ENCODE measurements at regions not wholly inside any gene's neighbourhood (a gene's known extent, or its start where the extent isn't known, plus 50 kb on each side); places are given as distances from the start of the nearest gene placed in this dataset.

DNA sequence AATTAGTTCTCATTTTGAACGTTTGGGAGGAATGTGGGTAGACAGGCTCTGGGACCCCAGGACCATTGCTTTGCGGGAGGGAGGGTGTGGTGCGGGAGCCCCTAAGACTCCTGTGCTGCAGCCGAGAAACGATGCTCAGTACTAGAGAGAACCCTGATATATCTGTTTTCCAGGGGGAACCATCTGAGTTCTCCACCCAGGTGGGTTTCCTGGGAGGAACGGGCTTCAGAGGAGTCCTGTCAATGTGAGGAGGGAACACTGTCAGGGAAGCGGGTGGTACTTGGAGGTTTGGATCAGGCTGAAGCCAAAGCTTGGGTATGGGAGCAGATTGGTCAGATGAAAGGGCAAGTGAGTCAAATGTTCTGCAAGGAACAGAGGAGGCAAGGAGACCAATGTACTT is 358.0 kb downstream of the FGF9 start:
- H3K27me3 ChIP-seq (replicated peaks in 2 of 5; ENCODE audit: control insufficient read depth in 4 of 5, insufficient read depth in 5 of 5, low read length in 4 of 5), result peaks cover 0 to 7% (median 0%) of the 10 kb centered on the region in 5 experiments
- ChIA-PET POLR2A (no interaction called here), CTCF (no interaction called here)
- no peaks in the 10 kb centered on the region for H3K4me1 ChIP-seq (ENCODE audit: control extremely low read depth in 1 of 4, control insufficient read depth in 4 of 4, insufficient read depth in 4 of 4, low read length in 3 of 4)
- H3K27ac ChIP-seq (ENCODE audit: insufficient read depth in 1 of 2, low read depth in 1 of 2, low read length in 2 of 2, poor library complexity in 1 of 2, severe bottlenecking in 2 of 2), result no peak overlapping the region
- H3K36me3 ChIP-seq (ENCODE audit: control insufficient read depth in 4 of 4, insufficient read depth in 4 of 4, low read length in 3 of 4), result no peaks in the 10 kb centered on the region
- H3K4me3 ChIP-seq (ENCODE audit: control insufficient read depth in 1 of 7, extremely low read depth in 1 of 7, insufficient read depth in 4 of 7, low read depth in 2 of 7, low read length in 6 of 7), result no peak overlapping the region
- DNase-seq, result no peak
- WGBS (ENCODE audit: insufficient coverage), result 97% methylated on average over 7 of the region's 7 CpGs
- H3K9me3 ChIP-seq (ENCODE audit: control extremely low read depth in 1 of 5, control insufficient read depth in 4 of 5, insufficient read depth in 2 of 5, low read depth in 1 of 5, low read length in 4 of 5), result no peaks in the 10 kb centered on the region

DNA sequence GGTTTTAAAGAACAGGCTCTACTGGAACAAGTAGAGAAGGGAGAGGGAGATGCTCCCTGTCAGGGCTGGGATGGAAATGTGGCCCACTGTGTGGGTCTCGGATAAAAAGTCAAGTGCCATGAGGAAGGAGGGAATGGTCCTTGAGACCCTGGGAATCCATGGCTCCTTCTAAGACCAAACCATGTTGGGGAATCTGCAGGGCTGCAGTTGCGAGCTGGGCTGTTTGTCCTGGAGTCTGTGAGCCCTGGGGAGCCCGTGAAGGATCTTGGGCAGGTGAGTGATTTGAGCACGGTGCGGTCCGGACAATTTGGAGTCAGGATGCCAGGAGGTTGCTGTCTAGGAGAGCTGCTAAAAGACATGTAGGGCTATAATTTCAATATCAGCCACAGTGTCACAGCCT is 359.4 kb downstream of the FGF9 start:
- H3K36me3 ChIP-seq (ENCODE audit: control insufficient read depth in 4 of 4, insufficient read depth in 4 of 4, low read length in 3 of 4), result no peaks in the 10 kb centered on the region
- POLR2A ChIA-PET, result no interaction called here
- peaks cover 0 to 7% (median 0%) of the 10 kb centered on the region in 5 experiments for H3K27me3 ChIP-seq (replicated peaks in 2 of 5; ENCODE audit: control insufficient read depth in 4 of 5, insufficient read depth in 5 of 5, low read length in 4 of 5)
- H3K27ac ChIP-seq (ENCODE audit: insufficient read depth in 1 of 2, low read depth in 1 of 2, low read length in 2 of 2, poor library complexity in 1 of 2, severe bottlenecking in 2 of 2), result no peak overlapping the region
- CTCF ChIA-PET, result no interaction called here
- DNase-seq, result no peak
- H3K9me3 ChIP-seq (ENCODE audit: control extremely low read depth in 1 of 5, control insufficient read depth in 4 of 5, insufficient read depth in 2 of 5, low read depth in 1 of 5, low read length in 4 of 5), result no peaks in the 10 kb centered on the region
- WGBS (ENCODE audit: insufficient coverage), result 93% methylated on average over 6 of the region's 6 CpGs
- no peak overlapping the region for H3K4me3 ChIP-seq (ENCODE audit: control insufficient read depth in 1 of 7, extremely low read depth in 1 of 7, insufficient read depth in 4 of 7, low read depth in 2 of 7, low read length in 6 of 7)
- H3K4me1 ChIP-seq (ENCODE audit: control extremely low read depth in 1 of 4, control insufficient read depth in 4 of 4, insufficient read depth in 4 of 4, low read length in 3 of 4), result no peaks in the 10 kb centered on the region

GRCh38 chr13:22031702-22032286 is 360.9 kb downstream of the FGF9 start:
- Histone ChIP-seq H3K4me3 (ENCODE audit: control insufficient read depth in 1 of 7, extremely low read depth in 1 of 7, insufficient read depth in 4 of 7, low read depth in 2 of 7, low read length in 6 of 7) (no peak overlapping the region), H3K9me3 (ENCODE audit: control extremely low read depth in 1 of 5, control insufficient read depth in 4 of 5, insufficient read depth in 2 of 5, low read depth in 1 of 5, low read length in 4 of 5) (no peaks in the 10 kb centered on the region), H3K27ac (ENCODE audit: insufficient read depth in 1 of 2, low read depth in 1 of 2, low read length in 2 of 2, poor library complexity in 1 of 2, severe bottlenecking in 2 of 2) (no peak overlapping the region), H3K36me3 (ENCODE audit: control insufficient read depth in 4 of 4, insufficient read depth in 4 of 4, low read length in 3 of 4) (no peaks in the 10 kb centered on the region), H3K27me3 (replicated peaks in 2 of 5; ENCODE audit: control insufficient read depth in 4 of 5, insufficient read depth in 5 of 5, low read length in 4 of 5) (peaks cover 0 to 7% (median 0%) of the 10 kb centered on the region in 5 experiments), H3K4me1 (ENCODE audit: control extremely low read depth in 1 of 4, control insufficient read depth in 4 of 4, insufficient read depth in 4 of 4, low read length in 3 of 4) (no peaks in the 10 kb centered on the region)
- ChIA-PET POLR2A (no interaction called here), CTCF (no interaction called here)
- DNase-seq, result no peak
- 89% methylated on average over 3 of the region's 5 CpGs for WGBS (ENCODE audit: insufficient coverage)

DNA sequence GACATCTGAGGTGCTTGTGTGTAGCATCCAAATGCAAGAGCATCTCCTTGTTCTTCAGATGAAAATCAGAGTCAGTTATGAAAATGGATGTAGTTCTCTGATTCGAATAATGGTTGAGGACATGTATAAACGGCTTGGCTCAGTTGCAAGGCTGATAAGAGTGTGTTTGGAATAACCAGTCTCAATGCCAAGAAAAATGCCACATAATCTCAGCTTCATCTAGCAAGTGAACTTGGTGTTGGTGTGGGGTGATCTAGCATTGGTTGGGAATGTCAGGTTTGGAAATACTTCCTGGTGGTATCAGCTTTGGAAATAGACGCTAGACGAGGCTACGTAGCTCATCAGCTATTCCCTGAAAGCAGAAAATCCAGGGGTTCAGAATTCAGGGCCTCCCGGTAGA is 362.0 kb downstream of the FGF9 start:
- Histone ChIP-seq H3K36me3 (ENCODE audit: control insufficient read depth in 4 of 4, insufficient read depth in 4 of 4, low read length in 3 of 4) (no peaks in the 10 kb centered on the region), H3K9me3 (ENCODE audit: control extremely low read depth in 1 of 5, control insufficient read depth in 4 of 5, insufficient read depth in 2 of 5, low read depth in 1 of 5, low read length in 4 of 5) (no peaks in the 10 kb centered on the region), H3K4me1 (ENCODE audit: control extremely low read depth in 1 of 4, control insufficient read depth in 4 of 4, insufficient read depth in 4 of 4, low read length in 3 of 4) (no peaks in the 10 kb centered on the region), H3K27ac (ENCODE audit: insufficient read depth in 1 of 2, low read depth in 1 of 2, low read length in 2 of 2, poor library complexity in 1 of 2, severe bottlenecking in 2 of 2) (no peak overlapping the region), H3K27me3 (replicated peaks in 2 of 5; ENCODE audit: control insufficient read depth in 4 of 5, insufficient read depth in 5 of 5, low read length in 4 of 5) (peaks cover 0 to 7% (median 0%) of the 10 kb centered on the region in 5 experiments), H3K4me3 (ENCODE audit: control insufficient read depth in 1 of 7, extremely low read depth in 1 of 7, insufficient read depth in 4 of 7, low read depth in 2 of 7, low read length in 6 of 7) (no peak overlapping the region)
- WGBS (ENCODE audit: insufficient coverage), result 100% methylated on average over 5 of the region's 6 CpGs
- ChIA-PET POLR2A (no interaction called here), CTCF (no interaction called here)
- no peak for DNase-seq

DNA sequence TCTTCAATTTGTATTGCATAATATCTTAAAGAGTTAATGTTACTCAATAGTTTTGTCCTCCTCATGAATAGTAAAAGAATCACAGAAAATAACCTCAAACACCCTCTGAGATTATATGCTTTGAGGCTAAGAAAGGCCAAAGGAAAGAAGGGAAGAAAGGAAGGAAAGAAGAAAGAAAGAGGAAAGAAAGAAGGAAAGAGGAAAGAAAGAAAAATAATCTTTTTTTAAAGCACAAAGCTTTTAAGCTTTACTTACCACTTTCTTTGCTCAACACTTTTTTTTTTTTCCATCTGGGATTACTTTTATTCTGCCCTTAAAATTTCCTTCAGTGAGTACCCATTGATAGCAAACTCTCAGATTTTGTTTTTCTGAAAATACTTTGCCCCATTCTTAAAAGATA is 369.1 kb downstream of the FGF9 start:
- Histone ChIP-seq H3K4me3 (ENCODE audit: control insufficient read depth in 1 of 7, extremely low read depth in 1 of 7, insufficient read depth in 4 of 7, low read depth in 2 of 7, low read length in 6 of 7) (no peak overlapping the region), H3K9me3 (ENCODE audit: control extremely low read depth in 1 of 5, control insufficient read depth in 4 of 5, insufficient read depth in 2 of 5, low read depth in 1 of 5, low read length in 4 of 5) (peaks cover 0 to 4% (median 0%) of the 10 kb centered on the region in 5 experiments), H3K27me3 (replicated peaks in 2 of 5; ENCODE audit: control insufficient read depth in 4 of 5, insufficient read depth in 5 of 5, low read length in 4 of 5) (peaks cover 0 to 3% (median 0%) of the 10 kb centered on the region in 5 experiments), H3K27ac (ENCODE audit: insufficient read depth in 1 of 2, low read depth in 1 of 2, low read length in 2 of 2, poor library complexity in 1 of 2, severe bottlenecking in 2 of 2) (no peak overlapping the region), H3K36me3 (ENCODE audit: control insufficient read depth in 4 of 4, insufficient read depth in 4 of 4, low read length in 3 of 4) (no peaks in the 10 kb centered on the region), H3K4me1 (ENCODE audit: control extremely low read depth in 1 of 4, control insufficient read depth in 4 of 4, insufficient read depth in 4 of 4, low read length in 3 of 4) (no peaks in the 10 kb centered on the region)
- DNase-seq, result no peak
- POLR2A ChIA-PET, result no interaction called here
- CTCF ChIA-PET, result interaction anchor here (0.7 kb wide), 1 partner anchor 50 kb away, joined by 4 read pairs; no protein-coding TSS in a partner anchor

- CTCF ChIA-PET, result no interaction called here
- Histone ChIP-seq H3K9me3 (ENCODE audit: control extremely low read depth in 1 of 5, control insufficient read depth in 4 of 5, insufficient read depth in 2 of 5, low read depth in 1 of 5, low read length in 4 of 5) (peaks cover 0 to 4% (median 0%) of the 10 kb centered on the region in 5 experiments), H3K36me3 (ENCODE audit: control insufficient read depth in 4 of 4, insufficient read depth in 4 of 4, low read length in 3 of 4) (no peaks in the 10 kb centered on the region), H3K27me3 (replicated peaks in 2 of 5; ENCODE audit: control insufficient read depth in 4 of 5, insufficient read depth in 5 of 5, low read length in 4 of 5) (peaks cover 0 to 3% (median 0%) of the 10 kb centered on the region in 5 experiments), H3K4me1 (ENCODE audit: control extremely low read depth in 1 of 4, control insufficient read depth in 4 of 4, insufficient read depth in 4 of 4, low read length in 3 of 4) (no peaks in the 10 kb centered on the region), H3K27ac (ENCODE audit: insufficient read depth in 1 of 2, low read depth in 1 of 2, low read length in 2 of 2, poor library complexity in 1 of 2, severe bottlenecking in 2 of 2) (no peak overlapping the region), H3K4me3 (ENCODE audit: control insufficient read depth in 1 of 7, extremely low read depth in 1 of 7, insufficient read depth in 4 of 7, low read depth in 2 of 7, low read length in 6 of 7) (peak overlapping the region in 2 of 7 experiments; percentile 28 to 60)
- POLR2A ChIA-PET, result no interaction called here
- WGBS (ENCODE audit: insufficient coverage), result 83% methylated on average over 11 of the region's 23 CpGs
- peak in 2 of 3 donors; percentile 16 to 33 for DNase-seq
Observed at GRCh38 chr13:22040810-22041364, 370.0 kb downstream of the FGF9 start.

DNA sequence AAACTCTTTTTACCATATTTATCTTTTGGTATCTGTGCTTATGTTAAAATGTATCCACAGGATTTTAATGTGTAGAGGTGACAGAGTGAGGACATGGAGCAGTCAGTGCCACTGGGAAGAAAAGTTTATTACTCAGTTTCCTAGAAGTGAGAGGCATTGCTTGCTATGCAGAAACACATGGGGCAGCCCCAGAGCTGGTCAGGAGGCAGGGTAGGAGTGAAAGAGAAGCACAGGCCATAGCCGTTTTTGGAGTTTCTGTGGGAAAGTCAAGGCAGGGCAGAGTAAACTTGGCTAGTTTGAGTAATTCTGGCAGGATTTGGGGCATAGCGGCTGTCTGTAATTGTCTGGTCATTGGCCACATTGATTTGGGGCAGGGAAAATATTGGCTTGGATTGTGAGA is 370.9 kb downstream of the FGF9 start:
- DNase-seq, result no peak
- Histone ChIP-seq H3K36me3 (ENCODE audit: control insufficient read depth in 4 of 4, insufficient read depth in 4 of 4, low read length in 3 of 4) (no peaks in the 10 kb centered on the region), H3K4me3 (ENCODE audit: control insufficient read depth in 1 of 7, extremely low read depth in 1 of 7, insufficient read depth in 4 of 7, low read depth in 2 of 7, low read length in 6 of 7) (no peak overlapping the region), H3K9me3 (ENCODE audit: control extremely low read depth in 1 of 5, control insufficient read depth in 4 of 5, insufficient read depth in 2 of 5, low read depth in 1 of 5, low read length in 4 of 5) (peaks cover 0 to 4% (median 0%) of the 10 kb centered on the region in 5 experiments), H3K27ac (ENCODE audit: insufficient read depth in 1 of 2, low read depth in 1 of 2, low read length in 2 of 2, poor library complexity in 1 of 2, severe bottlenecking in 2 of 2) (no peak overlapping the region), H3K4me1 (ENCODE audit: control extremely low read depth in 1 of 4, control insufficient read depth in 4 of 4, insufficient read depth in 4 of 4, low read length in 3 of 4) (no peaks in the 10 kb centered on the region), H3K27me3 (replicated peaks in 2 of 5; ENCODE audit: control insufficient read depth in 4 of 5, insufficient read depth in 5 of 5, low read length in 4 of 5) (peaks cover 0 to 3% (median 0%) of the 10 kb centered on the region in 5 experiments)
- 100% methylated on average over 2 of the region's 2 CpGs for WGBS (ENCODE audit: insufficient coverage)
- CTCF ChIA-PET, result no interaction called here
- POLR2A ChIA-PET, result interaction anchor here (0.7 kb wide), 1 partner anchor 7 kb away, joined by 4 read pairs; no protein-coding TSS in a partner anchor

All from common myeloid progenitor, CD34-positive (primary cell).